ENCODE measurements at regions not wholly inside any gene's neighbourhood (a gene's known extent, or its start where the extent isn't known, plus 50 kb on each side); places are given as distances from the start of the nearest gene placed in this dataset.

DNA sequence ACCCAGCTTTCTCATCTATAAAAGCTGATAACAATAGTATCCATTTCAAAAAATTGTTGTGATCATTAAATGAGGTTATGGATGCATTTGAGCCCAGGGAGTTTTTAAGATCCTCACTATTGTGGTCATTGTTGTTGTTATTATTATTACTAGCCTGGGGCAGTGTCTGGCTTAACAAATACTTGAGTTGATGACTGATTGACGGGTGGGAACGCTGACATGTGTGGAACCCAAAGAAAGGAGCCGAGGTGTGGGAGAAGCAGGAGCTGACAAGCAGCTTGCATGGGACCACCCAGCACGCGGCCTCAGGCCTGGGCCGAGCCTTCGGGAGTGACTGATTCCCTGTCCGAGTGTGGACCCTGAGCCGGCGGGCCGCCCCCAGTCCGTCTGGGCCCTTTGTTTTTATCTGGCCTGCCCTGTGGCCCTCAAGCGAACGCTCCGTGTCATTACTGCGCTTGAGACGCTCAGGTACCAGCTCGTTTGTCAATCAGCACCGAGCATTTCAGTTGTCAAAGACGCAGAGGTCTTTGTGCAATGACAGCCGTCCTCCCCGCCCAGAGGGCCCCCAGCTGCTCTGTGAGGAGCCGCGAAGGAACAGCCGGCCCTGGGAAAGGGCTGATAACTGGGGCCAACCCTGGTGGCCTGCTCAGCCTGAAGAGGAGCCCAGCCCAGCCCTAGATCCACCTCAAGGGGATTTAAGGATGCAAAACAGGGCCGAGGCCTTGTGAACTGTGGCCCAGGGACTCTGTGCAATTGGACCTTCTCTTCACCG lies 132.9 kb upstream of the FOXF1 start:
- no peak for DNase-seq

DNA sequence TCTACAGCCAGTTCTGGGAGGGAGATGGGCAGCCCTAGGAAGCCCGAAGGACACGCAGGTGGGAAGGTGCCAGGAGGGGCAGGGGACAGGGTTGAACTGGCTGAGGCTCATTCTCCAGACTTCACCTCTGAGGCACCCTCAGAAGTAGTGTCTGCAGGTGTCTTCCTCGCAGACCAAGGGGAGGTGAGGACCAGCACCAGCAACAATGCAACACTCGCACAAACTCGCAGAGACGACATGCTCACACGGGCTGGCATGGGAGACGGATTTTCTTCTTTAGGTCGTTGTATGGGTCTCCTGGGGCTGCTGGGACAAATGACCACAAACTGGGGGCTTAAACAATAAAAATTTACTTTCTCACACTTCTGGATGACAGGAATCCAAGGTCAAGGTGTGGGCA lies 132.2 kb upstream of the FOXF1 start:
- no peak for DNase-seq

- no peak for DNase-seq
Measured at GRCh38 chr16:86378831-86379504, 131.4 kb upstream of the FOXF1 start.

- DNase-seq: no peak
Measured at GRCh38 chr16:86379505-86379846, 130.9 kb upstream of the FOXF1 start.

GRCh38 chr16:86380030-86380429 lies 130.3 kb upstream of the FOXF1 start:
- no peak for DNase-seq

DNA sequence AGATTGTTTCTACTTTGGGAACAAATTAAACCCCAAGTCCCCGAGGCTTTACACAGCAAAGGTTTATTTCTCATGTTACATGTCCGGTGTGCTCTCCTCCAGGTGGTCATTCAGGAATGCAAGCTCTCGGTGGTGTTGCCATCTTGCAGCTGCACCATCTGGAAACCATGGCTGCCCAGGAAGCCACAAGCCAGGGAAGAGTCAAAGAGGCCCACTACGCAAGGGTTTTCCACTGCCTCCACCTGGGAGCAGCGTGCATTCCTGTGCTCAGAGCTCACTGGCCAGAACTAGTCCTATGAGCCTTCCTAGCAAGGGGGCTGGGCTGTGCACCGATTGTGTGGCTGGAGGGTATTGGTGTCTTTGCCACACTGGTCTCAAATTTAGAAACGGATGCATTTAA lies 128.8 kb upstream of the FOXF1 start:
- DNase-seq: no peak

- no peak for DNase-seq
Measured at GRCh38 chr16:86382067-86382773, 128.1 kb upstream of the FOXF1 start.

DNA sequence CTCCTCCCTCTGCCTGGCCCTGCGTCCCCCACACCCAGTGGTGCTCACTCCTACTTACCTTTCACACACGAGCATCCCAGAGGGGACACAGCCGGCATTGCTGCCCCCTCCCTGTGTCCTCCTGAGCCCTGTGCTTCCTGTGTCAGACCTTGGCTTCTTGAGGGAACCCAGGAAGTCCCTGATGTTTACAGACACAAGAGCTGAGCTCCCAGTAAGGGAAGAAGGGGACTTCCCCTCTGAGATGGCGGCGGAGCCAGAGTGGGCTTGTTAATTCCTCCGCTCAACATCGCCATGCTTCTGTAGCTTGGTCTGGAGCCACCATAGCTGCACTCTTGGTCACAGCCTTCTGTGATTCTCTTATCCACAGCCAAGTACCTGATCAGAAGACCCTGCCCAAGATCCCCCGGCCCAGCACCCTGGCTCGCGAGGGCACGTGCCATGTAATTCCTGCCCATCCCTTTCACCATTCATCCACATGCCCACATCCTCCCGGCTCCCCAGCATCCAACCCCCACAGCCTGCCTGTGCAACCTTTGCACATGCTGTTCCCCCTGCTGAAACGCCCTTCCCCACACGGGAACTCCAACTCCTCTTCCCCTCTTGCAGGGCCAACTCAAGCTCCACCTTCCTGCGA lies 127.4 kb upstream of the FOXF1 start:
- no peak for DNase-seq

DNA sequence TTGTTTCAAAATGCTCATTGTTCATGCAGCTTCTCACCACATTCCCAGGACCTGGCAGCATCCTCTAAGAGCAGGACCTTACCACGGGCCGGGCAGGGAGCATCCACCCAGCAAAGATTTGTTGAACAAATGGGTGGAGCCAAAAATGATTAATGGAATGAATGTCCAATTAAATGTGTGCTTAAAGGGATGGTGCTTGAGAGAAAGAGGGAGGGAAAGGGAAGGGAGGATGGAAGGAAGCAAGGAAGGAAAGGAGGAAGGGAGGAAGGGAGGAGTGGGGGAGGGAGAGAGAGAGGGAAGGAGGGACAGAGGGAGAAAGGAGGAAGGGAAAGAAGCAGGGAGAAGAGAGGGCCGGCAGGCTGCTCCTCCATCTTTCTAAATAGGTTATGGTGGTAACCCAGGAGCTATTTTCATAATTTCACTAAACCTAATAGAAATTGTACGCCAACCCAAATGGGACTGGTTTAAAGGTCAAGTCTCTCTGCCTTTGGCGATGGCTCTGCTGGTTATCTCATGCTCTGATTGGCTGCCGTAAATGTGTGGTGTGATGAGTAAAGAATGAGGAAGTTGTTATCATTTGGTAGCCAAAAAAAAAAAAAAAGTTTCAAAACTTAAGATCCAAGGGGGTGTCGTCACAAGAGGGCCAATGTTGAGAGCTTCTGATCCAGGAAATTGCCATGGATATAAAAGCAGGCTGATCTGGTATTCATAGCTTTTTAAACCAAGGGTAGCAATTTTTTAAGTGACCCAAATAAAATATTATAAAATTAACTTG lies 126.7 kb upstream of the FOXF1 start:
- no peak for DNase-seq

DNA sequence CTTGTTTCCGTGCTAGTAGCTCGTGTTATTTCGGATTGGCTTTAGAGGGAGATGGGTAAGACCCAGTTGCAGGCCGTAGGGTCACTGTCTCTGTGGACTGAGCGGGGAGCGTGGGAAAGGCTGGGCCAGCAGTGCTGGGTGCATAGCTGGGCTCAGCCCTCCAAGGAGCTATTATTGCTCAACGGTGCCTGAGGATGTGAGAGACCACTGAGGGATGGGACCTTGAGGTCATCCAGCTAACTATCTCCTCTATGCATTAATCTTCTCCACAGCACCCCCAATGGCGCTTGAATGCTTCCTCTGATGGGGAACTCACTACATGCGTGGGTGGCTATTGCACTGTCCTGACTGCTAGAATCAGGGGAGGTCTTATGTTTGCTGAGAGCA lies 126.1 kb upstream of the FOXF1 start:
- no peak for DNase-seq

- no peak for DNase-seq
Measured at GRCh38 chr16:86384980-86385379, 125.3 kb upstream of the FOXF1 start.

DNA sequence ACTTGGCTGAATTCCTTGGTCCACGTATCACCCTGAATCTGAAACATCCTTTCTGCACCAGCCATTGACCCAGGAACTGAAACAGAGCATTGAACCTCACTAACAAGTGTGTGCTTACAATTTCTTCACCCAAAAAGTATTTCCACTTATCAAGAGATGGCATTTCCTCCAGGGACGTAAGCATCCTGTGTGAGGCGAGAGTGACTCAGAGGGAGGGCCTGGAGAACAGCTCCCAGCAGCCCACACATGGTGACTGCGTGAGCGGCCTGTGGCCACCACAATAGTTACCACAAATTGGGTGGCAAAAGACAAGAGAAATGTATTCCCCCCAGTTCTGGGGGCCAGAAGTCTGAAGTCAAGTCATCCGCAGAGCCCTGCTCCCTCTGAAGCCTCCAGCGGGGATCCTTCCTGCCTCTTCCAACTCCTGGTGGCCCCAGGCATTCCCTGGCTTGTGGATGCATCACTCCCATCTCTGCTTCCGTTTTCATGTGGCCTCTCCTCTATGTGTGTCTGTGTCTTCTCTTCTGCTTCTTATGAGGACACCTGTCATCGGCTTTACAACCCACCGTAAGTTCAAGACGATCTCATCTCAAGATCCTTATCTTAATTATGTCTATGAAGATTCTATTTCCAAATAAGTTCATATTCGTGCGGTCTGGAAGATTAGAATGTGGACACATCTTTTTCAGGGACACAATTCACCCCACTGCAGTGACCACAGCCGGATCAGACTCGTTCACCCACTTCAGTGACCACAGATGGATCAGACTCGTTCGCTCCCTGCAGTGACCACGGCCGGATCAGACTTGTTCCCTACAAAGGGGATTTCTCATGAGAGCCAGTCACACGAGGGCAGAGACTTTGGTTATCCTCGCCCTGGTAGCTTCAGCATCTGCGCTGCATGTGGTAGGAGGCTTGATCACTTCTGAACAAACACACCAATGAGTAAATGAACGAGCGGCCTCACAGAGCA lies 122.6 kb upstream of the FOXF1 start:
- no peak for DNase-seq

DNA sequence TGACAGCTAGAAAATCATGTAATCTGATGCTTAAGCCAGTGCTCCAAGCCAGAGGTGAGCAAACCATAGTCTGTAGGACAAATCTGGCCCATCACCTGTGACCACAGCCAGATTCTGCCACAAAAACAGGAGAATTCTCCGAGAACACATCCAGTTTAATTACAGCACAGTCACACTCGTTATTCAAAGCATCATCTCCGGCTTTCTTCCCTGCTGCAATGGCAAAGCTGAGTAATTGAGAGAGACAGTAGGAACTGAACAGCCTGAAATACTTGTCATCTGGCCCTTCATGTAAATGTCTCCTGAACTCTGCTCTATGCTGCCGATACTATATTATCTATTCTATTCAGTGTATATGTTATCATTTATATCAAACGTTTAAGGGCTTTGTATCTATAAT lies 121.4 kb upstream of the FOXF1 start:
- no peak for DNase-seq

GRCh38 chr16:86389566-86390328 lies 120.6 kb upstream of the FOXF1 start:
- no peak for DNase-seq

DNA sequence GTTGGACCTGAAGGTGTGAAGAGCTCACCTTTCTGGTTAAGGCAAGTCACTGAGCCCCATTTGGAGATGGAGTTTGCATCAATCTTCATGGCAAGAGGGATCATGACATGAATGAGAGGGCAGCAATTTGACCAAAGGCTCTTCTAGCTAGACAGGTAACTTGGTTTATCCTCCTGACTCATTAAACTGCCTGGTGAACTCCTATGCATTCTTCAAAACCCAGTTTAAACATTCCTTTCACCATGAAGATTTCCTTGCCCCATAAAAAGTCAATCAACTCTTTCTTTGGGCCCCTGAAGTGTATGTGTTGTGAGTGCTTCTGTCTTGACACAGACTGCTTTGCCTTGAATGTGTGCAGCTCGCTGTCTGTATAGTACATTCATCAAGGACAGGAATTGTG lies 120.0 kb upstream of the FOXF1 start:
- no peak for DNase-seq

- no peak for DNase-seq
Measured at GRCh38 chr16:86391486-86391885, 118.8 kb upstream of the FOXF1 start.

DNA sequence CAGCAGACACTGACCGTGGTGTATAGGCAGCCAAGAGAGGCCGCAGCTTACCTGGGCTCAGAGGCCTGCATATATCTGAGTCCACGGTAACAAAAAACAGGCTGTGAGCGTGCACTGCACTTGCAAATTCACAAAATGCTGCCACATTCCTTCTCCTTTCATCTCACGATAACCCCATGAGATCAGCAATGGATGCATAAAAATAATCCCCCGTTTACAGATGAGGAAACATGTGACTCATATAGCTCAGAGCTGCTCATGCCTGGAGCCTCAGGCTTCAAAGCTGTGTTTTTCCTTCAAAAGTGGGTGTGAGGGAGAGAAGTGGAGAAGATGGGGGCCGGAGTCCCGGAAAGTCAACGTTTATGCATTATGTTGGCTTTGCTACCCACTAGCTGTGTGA lies 118.3 kb upstream of the FOXF1 start:
- no peak for DNase-seq

DNA sequence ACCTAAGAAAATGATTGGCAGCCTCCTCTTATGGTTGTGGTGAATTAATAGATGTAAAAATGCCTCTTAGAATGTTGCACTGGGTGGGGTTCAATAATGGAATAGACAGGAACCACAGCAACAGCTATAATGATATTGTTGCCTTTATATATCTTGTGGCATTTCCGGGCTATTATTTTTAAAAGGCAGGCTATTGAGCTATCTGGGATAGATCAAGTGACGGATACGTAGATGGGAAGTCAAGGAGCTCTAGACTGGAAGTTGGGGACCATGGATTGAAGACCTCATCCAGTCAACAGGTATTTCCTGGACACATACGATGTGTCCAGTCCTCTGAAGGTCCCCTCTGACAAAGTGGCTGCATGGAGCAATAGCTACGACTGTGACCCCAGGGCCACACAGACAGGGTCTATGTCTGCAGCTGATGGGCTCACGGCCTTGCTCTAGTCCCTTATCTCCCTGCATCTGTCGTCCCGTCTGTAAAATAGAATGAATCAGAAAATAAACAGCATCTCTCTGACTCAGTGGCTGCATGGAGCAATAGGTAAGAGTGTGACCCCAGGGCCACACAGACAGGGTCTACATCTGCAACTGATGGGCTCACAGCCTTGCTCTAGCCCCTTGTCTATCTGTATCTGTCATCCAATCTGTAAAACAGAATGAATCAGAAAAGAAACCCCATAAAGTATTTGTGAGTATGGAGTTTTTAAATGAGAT lies 117.7 kb upstream of the FOXF1 start:
- DNase-seq: no peak

- DNase-seq: no peak
Measured at GRCh38 chr16:86393907-86394626, 116.3 kb upstream of the FOXF1 start.

DNA sequence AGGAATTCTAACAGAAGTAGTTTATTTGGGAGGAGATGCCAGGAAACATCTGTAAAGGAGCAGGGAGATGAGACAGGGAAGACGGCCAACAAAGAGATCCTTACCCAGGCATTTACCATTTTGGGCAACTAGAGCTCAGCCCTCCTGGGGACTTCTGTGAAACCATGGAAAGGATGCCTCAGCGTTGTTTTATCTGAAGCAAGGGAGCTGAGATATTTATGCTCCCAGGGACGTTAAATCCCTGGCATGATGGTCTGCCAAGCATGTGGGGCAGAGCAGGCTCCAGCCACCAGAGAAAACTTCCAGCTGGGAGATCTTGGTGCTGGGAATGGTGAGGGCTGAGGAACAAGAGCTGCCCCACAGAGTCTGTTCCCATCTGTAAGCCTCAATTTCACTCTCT lies 114.8 kb upstream of the FOXF1 start:
- no peak for DNase-seq

All from activated CD8-positive, alpha-beta memory T cell treated with anti-CD3 and anti-CD28 coated beads, Interleukin-2, amount 50 U/mL, for 48 hours (primary cell).